IMR-90 (cell line): ENCODE measurements at regions not wholly inside any gene's neighbourhood (a gene's known extent, or its start where the extent isn't known, plus 50 kb on each side); places are given as distances from the start of the nearest gene placed in this dataset.

ENCODE experiments used
- ATAC-seq: fragments of 200-7000 bp; cut with Tn5 transposase; 2 replicates; pipeline ENCODE4 v1.9.1; 2020; ENCODE audit warnings: low read depth, mild to moderate bottlenecking, moderate library complexity
- BruUV-seq: library from RNA; stranded (reverse); fragments of 400-500 nt; replicated peaks from 2 replicates; lab custom pipeline; 2021; lab: Mats Ljungman, UMichigan
- CTCF ChIA-PET: fragments of 300-600 bp; formaldehyde crosslinking; extraction: SDS; loops from one replicate; lab custom pipeline; 2021; ENCODE audit warnings: antibody characterized with exemption; lab: Yijun Ruan, JAX
- POLR2A ChIA-PET: fragments of 300-600 bp; sonication (Branson Sonifier 250); formaldehyde crosslinking; loops from one replicate; lab custom pipeline; 2022; ENCODE audit warnings: antibody characterized with exemption; ENCODE audit not compliant: unreplicated experiment; lab: Charles Lee
- DNase-seq: peaks from one replicate; pipeline ENCODE4 v3.0.0; 2013
- H2AFZ ChIP-seq: replicated peaks from 2 replicates; pipeline ENCODE3; 2013; ENCODE audit warnings: low read length, mild to moderate bottlenecking; ENCODE audit not compliant: poor library complexity
- H2AK5ac ChIP-seq: 2 replicates; pipeline ENCODE4 v1.6.1; 2013; ENCODE audit warnings: low read depth, low read length, inconsistent platforms
- H2AK9ac ChIP-seq: replicated peaks from 2 replicates; pipeline ENCODE3; 2013; ENCODE audit warnings: mild to moderate bottlenecking, low read depth, low read length, moderate library complexity; ENCODE audit not compliant: poor library complexity
- H2BK120ac ChIP-seq: 2 replicates; pipeline ENCODE4 v1.6.1; 2013; ENCODE audit warnings: low read depth, low read length, inconsistent platforms
- H2BK15ac ChIP-seq: 3 replicates; pipeline ENCODE4 v1.6.1; 2013; ENCODE audit warnings: low read depth, low read length, inconsistent platforms
- H2BK20ac ChIP-seq: 2 replicates; pipeline ENCODE4 v1.6.1; 2013; ENCODE audit warnings: low read depth, mild to moderate bottlenecking, inconsistent platforms, low read length, moderate library complexity
- H2BK5ac ChIP-seq: 2 replicates; pipeline ENCODE4 v1.6.1; 2013; ENCODE audit warnings: mild to moderate bottlenecking, low read depth, low read length, inconsistent platforms; ENCODE audit not compliant: poor library complexity, severe bottlenecking
- H3K14ac ChIP-seq: replicated peaks from 2 replicates; pipeline ENCODE4 v1.6.1; 2013; ENCODE audit warnings: low read depth, low read length, inconsistent platforms
- H3K18ac ChIP-seq: 2 replicates; pipeline ENCODE4 v1.6.1; 2013; ENCODE audit warnings: low read depth, low read length, control low read depth
- H3K23ac ChIP-seq: 2 replicates; pipeline ENCODE4 v1.6.1; 2013; ENCODE audit warnings: low read depth, low read length, inconsistent platforms
- H3K27ac ChIP-seq: 2 replicates; pipeline ENCODE4 v1.5.1; 2013; ENCODE audit warnings: mild to moderate bottlenecking, control low read depth, low read length; ENCODE audit not compliant: insufficient read depth
- H3K27me3 ChIP-seq: 2 replicates; pipeline ENCODE4 v1.6.1; 2013; ENCODE audit warnings: low read length; ENCODE audit not compliant: control insufficient read depth, insufficient read depth
- H3K36me3 ChIP-seq: 2 replicates; pipeline ENCODE4 v1.6.1; 2013; ENCODE audit warnings: low read length, mixed read lengths; ENCODE audit not compliant: control insufficient read depth, insufficient read depth
- H3K4ac ChIP-seq: 2 replicates; pipeline ENCODE4 v1.6.1; 2013; ENCODE audit warnings: low read depth, low read length, inconsistent platforms
- H3K4me1 ChIP-seq: 2 replicates; pipeline ENCODE4 v1.6.1; 2013; ENCODE audit warnings: low read length, mixed read lengths; ENCODE audit not compliant: control insufficient read depth, insufficient read depth
- H3K4me2 ChIP-seq: 2 replicates; pipeline ENCODE4 v1.6.1; 2013; ENCODE audit warnings: low read depth, mild to moderate bottlenecking, control low read depth, low read length, moderate library complexity
- H3K4me3 ChIP-seq: 2 replicates; pipeline ENCODE4 v1.5.1; 2013; ENCODE audit warnings: low read depth, mild to moderate bottlenecking, control low read depth, low read length, moderate library complexity; ENCODE audit not compliant: insufficient read depth
- H3K56ac ChIP-seq: 2 replicates; pipeline ENCODE4 v1.6.1; 2013; ENCODE audit warnings: low read length, inconsistent platforms; ENCODE audit not compliant: insufficient read depth; ENCODE audit errors: extremely low read depth
- H3K79me1 ChIP-seq, 2 experiments: 2 replicates each; pipeline ENCODE4 v1.6.1; 2013; ENCODE audit warnings: low read length in 2 of 2, inconsistent platforms in 1 of 2, low read depth in 1 of 2
- H3K9ac ChIP-seq: 2 replicates; pipeline ENCODE4 v1.6.1; 2013; ENCODE audit warnings: low read depth, low read length, control low read depth
- H3K9me1 ChIP-seq: 2 replicates; pipeline ENCODE4 v1.6.1; 2013; ENCODE audit warnings: low read length, inconsistent platforms; ENCODE audit not compliant: insufficient read depth
- H3K9me3 ChIP-seq: 2 replicates; pipeline ENCODE4 v1.6.1; 2013; ENCODE audit warnings: low read length; ENCODE audit not compliant: control insufficient read depth, insufficient read depth
- H4K20me1 ChIP-seq: 2 replicates; pipeline ENCODE4 v1.6.1; 2013; ENCODE audit warnings: low read length, inconsistent platforms; ENCODE audit not compliant: insufficient read depth
- H4K5ac ChIP-seq: 2 replicates; pipeline ENCODE4 v1.6.1; 2013; ENCODE audit warnings: mild to moderate bottlenecking, low read depth, low read length, control low read depth
- H4K8ac ChIP-seq, 2 experiments: 2 replicates each; pipeline ENCODE4 v1.6.1; 2013; ENCODE audit warnings: low read depth in 2 of 2, low read length in 2 of 2, control low read depth in 1 of 2, inconsistent platforms in 1 of 2
- H4K91ac ChIP-seq: 2 replicates; pipeline ENCODE4 v1.6.1; 2013; ENCODE audit warnings: low read depth, low read length, inconsistent platforms; ENCODE audit not compliant: insufficient read depth
- BHLHE40 ChIP-seq: fragments of 150-350 bp; IDR thresholded peaks from 2 replicates; pipeline ENCODE4 v1.6.1; 2016; ENCODE audit warnings: mild to moderate bottlenecking, low read depth, low read length
- CHD1 ChIP-seq: IDR thresholded peaks from 2 replicates; pipeline ENCODE4 v1.6.1; 2012; ENCODE audit warnings: low read depth, low read length, improper control_type of control experiment
- CTCF ChIP-seq: conservative IDR thresholded peaks from 2 replicates; pipeline ENCODE4 v1.5.1; 2012; ENCODE audit warnings: mild to moderate bottlenecking, low read depth, low read length, improper control_type of control experiment
- FOS ChIP-seq: fragments of 150-350 bp; IDR thresholded peaks from 2 replicates; pipeline ENCODE4 v1.6.1; 2016; ENCODE audit warnings: low read depth, low read length
- MAFK ChIP-seq: IDR thresholded peaks from 2 replicates; pipeline ENCODE4 v1.6.1; 2012; ENCODE audit warnings: low read depth, low read length, improper control_type of control experiment
- MAZ ChIP-seq: IDR thresholded peaks from 2 replicates; pipeline ENCODE4 v1.6.1; 2012; ENCODE audit warnings: low read depth, mild to moderate bottlenecking, low read length, improper control_type of control experiment, moderate library complexity, borderline replicate concordance
- NFE2L2 ChIP-seq: fragments of 150-350 bp; IDR thresholded peaks from 2 replicates; pipeline ENCODE4 v1.6.1; 2016; ENCODE audit warnings: low read depth, mild to moderate bottlenecking, low read length
- POLR2A ChIP-seq: IDR thresholded peaks from 2 replicates; pipeline ENCODE4 v1.6.1; 2012; ENCODE audit warnings: mild to moderate bottlenecking, low read depth, low read length
- RAD21 ChIP-seq: IDR thresholded peaks from 2 replicates; pipeline ENCODE4 v1.6.1; 2012; ENCODE audit warnings: low read length, improper control_type of control experiment
- RCOR1 ChIP-seq: IDR thresholded peaks from 2 replicates; pipeline ENCODE4 v1.6.1; 2012; ENCODE audit warnings: mild to moderate bottlenecking, low read length, improper control_type of control experiment; ENCODE audit not compliant: insufficient replicate concordance
- RFX5 ChIP-seq: IDR thresholded peaks from 2 replicates; pipeline ENCODE4 v1.8.0; 2012; ENCODE audit warnings: low read depth, mild to moderate bottlenecking, low read length, moderate library complexity
- SMC3 ChIP-seq: fragments of 150-350 bp; IDR thresholded peaks from 2 replicates; pipeline ENCODE4 v1.6.1; 2016; ENCODE audit warnings: low read depth, mild to moderate bottlenecking, antibody characterized with exemption, low read length, moderate library complexity
- USF2 ChIP-seq: fragments of 150-350 bp; IDR thresholded peaks from 2 replicates; pipeline ENCODE4 v1.6.1; 2017; ENCODE audit warnings: mild to moderate bottlenecking, antibody characterized with exemption, low read length, low read depth
- WGBS, 2 experiments: methylation state at CpG; one replicate each; pipeline versions ENCODE4 v1.1.5 to v1.1.7; 2013; ENCODE audit warnings: missing lambda C conversion rate in 2 of 2; ENCODE audit not compliant: insufficient read length in 1 of 2; ENCODE audit errors: extremely low coverage in 2 of 2; 5-methylcytosine and 5-hydroxymethylcytosine counted together
- dilution Hi-C: fragments of 300-500 bp; cut with HindIII; formaldehyde crosslinking; loops from one replicate; pipeline ENCODE4 v1.14.3; 2018; ENCODE audit warnings: low sequenced_read_pairs; ENCODE audit not compliant: unreplicated experiment
- in situ Hi-C: fragments of 300-500 bp; cut with MboI; formaldehyde crosslinking; loops from 3 replicates; pipeline ENCODE4 v1.14.3; 2019; ENCODE audit warnings: low sequenced_read_pairs, inconsistent platforms, mixed read lengths
- intact Hi-C: fragments of 100-400 bp; cut with micrococcal nuclease; formaldehyde crosslinking; loops from 2 replicates; pipeline ENCODE4 v1.10.0; 2022

GRCh38 chr13:55567721-55568625 is 1572.7 kb upstream of the PRR20A start:
- Histone ChIP-seq H2BK5ac (no peak overlapping the region), H2AK9ac (no peak overlapping the region), H3K27me3 (no peaks in the 10 kb centered on the region), H2BK20ac (no peak overlapping the region), H3K14ac (no peak overlapping the region), H3K79me1 (no peaks in the 10 kb centered on the region), H3K27ac (no peak overlapping the region), H3K36me3 (no peaks in the 10 kb centered on the region), H2AFZ (no peak overlapping the region), H3K4me3 (no peak overlapping the region), H3K9ac (no peak overlapping the region), H4K20me1 (no peaks in the 10 kb centered on the region), H2BK120ac (no peak overlapping the region), H3K9me3 (peaks cover 9% of the 10 kb centered on the region), H3K4me2 (no peak overlapping the region), H3K4ac (no peak overlapping the region), H4K8ac (no peak overlapping the region), H3K56ac (no peak overlapping the region), H3K18ac (no peak overlapping the region), H2BK15ac (no peak overlapping the region), H3K4me1 (no peaks in the 10 kb centered on the region), H3K9me1 (no peaks in the 10 kb centered on the region), H4K91ac (no peak overlapping the region), H3K23ac (no peak overlapping the region), H2AK5ac (no peak overlapping the region), H4K5ac (no peak overlapping the region)
- ChIA-PET CTCF (no interaction called here), POLR2A (no interaction called here)
- WGBS, 2 experiments: no CpG with 5 or more reads among the region's 5 CpGs
- dilution Hi-C loops: no loop called here
- in situ Hi-C loops: no loop called here
- TF ChIP-seq RCOR1: no peak
- no peak for TF ChIP-seq NFE2L2
- TF ChIP-seq CTCF: no peak
- no peak for TF ChIP-seq MAZ
- no peak for TF ChIP-seq USF2
- no peak for TF ChIP-seq FOS
- no peak for TF ChIP-seq BHLHE40
- TF ChIP-seq CHD1: no peak
- no peak for TF ChIP-seq RFX5
- TF ChIP-seq SMC3: no peak
- TF ChIP-seq MAFK: no peak
- TF ChIP-seq RAD21: no peak
- no peak for TF ChIP-seq POLR2A
- no TSS peak for BruUV-seq
- ATAC-seq (no peak), DNase-seq (no peak)
- intact Hi-C loops: no loop called here
